Epithelial cell of esophagus (primary cell): ENCODE measurements at regions not wholly inside any gene's neighbourhood (a gene's known extent, or its start where the extent isn't known, plus 50 kb on each side); places are given as distances from the start of the nearest gene placed in this dataset.

Experiments
- DNase-seq: peaks from one replicate; pipeline ENCODE4 v3.0.0; 2010; ENCODE audit warnings: low read depth
- H3K4me3 ChIP-seq: 2 replicates; pipeline ENCODE4 v1.5.1; 2011; ENCODE audit warnings: mild to moderate bottlenecking, low read length, control low read depth
- CTCF ChIP-seq: IDR thresholded peaks from 2 replicates; pipeline ENCODE4 v1.5.1; 2011; ENCODE audit warnings: low read depth, mild to moderate bottlenecking, low read length, control low read depth, inconsistent platforms; ENCODE audit not compliant: insufficient read depth; ENCODE audit errors: missing control alignments

DNA sequence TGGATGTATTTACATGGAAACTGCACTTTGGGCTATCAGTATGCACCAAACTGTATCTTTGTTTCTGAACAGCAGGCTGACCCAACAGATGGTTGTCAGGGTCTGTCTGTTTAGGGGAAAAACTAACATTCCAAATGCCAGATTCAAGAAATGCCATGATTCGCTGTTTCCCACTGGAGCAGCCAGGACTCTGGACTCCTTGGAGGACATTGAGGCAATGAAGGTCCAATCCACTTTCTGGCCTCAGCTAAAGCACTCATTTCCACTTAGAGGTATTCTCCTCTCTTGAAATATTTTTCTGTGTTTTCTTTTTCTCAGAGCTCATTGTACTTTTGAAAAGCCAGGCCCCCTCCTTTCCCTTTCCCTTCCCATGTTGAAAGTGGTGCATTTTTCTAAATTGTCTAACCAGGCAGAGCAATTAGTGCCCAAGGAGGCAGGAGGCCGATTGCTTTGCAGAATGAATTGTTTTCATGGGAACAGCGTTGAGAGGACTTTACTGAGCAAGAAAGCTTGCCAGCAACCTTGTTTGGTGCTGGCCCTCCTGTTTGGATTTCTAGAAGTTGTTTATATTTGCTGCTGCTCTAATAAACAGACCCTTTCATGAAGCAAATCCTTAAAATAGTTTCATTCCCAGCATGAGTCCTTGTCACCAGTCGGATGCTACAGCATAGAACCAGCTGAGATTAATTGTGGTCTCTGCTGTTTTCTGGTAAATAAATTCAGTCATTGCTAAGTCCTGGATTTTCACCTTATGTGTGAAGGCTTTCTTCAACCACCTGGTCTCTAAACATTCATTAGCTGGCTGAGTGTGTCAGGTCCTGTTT, 132.8 kb upstream of the TAF11L2 start:
- TF ChIP-seq CTCF: no peak
- DNase-seq: no peak
- no peak overlapping the region for H3K4me3 ChIP-seq

DNA sequence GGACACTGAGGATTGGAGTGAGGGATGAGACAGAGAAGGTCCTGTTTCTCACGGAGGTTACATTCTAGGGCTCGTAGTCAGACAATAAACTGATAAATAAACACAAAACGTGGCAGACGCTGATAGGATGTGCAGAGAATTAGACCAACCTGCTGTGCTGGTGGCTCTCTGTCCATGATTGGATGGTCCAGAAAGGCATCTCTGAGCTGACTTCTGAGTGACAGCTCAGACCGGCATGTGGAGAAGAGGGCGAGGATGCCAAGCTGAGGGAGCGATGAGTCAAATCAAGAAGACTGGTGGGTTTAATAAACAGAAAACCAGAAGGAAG, 132.3 kb upstream of the TAF11L2 start:
- no peak for DNase-seq
- no peak overlapping the region for H3K4me3 ChIP-seq
- no peak for TF ChIP-seq CTCF

- TF ChIP-seq CTCF: no peak
- DNase-seq: no peak
- H3K4me3 ChIP-seq: no peak overlapping the region
These were observed 130.7 kb upstream of the TAF11L2 start for GRCh38 chr5:17367256-17367840.

GRCh38 chr5:17370651-17371050, 127.4 kb upstream of the TAF11L2 start:
- DNase-seq: peak; percentile 89
- no peak for TF ChIP-seq CTCF
- H3K4me3 ChIP-seq: no peak overlapping the region

GRCh38 chr5:17373406-17373805, 124.6 kb upstream of the TAF11L2 start:
- H3K4me3 ChIP-seq: no peak overlapping the region
- DNase-seq: no peak
- TF ChIP-seq CTCF: no peak

DNA sequence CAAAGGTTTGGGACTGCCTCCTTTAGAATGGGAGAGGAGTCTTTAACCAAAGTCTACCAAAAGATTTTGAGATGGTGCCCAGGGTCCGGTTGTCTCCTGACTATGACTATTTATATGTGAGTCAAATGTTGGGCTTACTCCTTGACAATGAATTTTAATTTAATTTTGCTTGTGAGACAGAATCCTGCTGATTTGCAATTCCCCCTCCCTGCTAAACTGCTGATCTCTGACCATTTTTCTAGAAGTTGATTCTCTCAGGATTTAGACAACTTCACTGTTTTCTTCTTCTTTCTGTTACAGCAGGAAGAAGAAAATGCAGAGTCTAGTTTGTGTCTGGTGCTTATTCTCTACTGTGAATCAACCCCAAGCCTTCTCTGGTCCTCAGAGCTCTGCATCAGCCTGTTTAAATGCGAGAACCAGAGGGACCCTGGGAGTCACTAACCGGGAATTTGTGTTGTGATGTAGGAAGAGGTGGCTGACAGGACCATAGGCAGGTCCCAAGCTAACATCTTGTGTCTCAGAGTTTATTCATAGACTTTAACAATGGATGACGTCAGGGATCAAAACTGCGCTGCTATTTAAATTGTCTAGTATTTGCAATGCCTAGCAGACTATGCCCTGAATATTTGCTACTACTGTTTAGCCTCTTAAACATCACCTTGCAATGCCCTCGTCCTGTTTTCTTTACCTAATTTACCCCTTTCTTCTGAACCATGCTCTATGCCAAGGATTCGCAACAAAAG, 124.0 kb upstream of the TAF11L2 start:
- no peak for TF ChIP-seq CTCF
- DNase-seq: peak; percentile 90
- no peak overlapping the region for H3K4me3 ChIP-seq
